ENCODE measurements at regions not wholly inside any gene's neighbourhood (a gene's known extent, or its start where the extent isn't known, plus 50 kb on each side); places are given as distances from the start of the nearest gene placed in this dataset.

DNA sequence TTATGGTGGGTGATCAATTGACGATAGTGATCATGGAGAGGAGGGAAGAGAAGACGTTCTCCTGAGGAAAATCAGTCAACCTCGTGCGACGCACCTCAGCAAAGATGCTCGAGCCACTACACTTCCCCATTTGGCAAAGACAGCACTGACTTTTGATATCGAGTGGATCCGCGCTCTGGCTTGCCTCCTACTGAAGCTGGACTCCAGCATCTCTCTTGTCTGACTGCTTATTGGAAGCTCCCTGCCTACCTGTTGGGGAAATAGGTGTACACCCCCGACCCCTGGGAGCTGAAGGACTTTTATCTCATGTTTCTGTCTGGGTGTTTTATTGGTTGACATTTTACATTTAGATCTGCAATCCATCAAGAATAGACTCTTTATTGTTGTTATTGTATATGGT is 476.8 kb upstream of the B3GAT1 start:
- TF ChIP-seq, protein P1, sequence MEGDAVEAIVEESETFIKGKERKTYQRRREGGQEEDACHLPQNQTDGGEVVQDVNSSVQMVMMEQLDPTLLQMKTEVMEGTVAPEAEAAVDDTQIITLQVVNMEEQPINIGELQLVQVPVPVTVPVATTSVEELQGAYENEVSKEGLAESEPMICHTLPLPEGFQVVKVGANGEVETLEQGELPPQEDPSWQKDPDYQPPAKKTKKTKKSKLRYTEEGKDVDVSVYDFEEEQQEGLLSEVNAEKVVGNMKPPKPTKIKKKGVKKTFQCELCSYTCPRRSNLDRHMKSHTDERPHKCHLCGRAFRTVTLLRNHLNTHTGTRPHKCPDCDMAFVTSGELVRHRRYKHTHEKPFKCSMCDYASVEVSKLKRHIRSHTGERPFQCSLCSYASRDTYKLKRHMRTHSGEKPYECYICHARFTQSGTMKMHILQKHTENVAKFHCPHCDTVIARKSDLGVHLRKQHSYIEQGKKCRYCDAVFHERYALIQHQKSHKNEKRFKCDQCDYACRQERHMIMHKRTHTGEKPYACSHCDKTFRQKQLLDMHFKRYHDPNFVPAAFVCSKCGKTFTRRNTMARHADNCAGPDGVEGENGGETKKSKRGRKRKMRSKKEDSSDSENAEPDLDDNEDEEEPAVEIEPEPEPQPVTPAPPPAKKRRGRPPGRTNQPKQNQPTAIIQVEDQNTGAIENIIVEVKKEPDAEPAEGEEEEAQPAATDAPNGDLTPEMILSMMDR (IDR thresholded peaks at IDR 0.05; ENCODE audit: low read depth, low read length): no peak
- no peak for TF ChIP-seq EZH2phosphoT487 (IDR thresholded peaks at IDR 0.05; ENCODE audit: low read depth)
